ENCODE measurements at regions not wholly inside any gene's neighbourhood (a gene's known extent, or its start where the extent isn't known, plus 50 kb on each side); places are given as distances from the start of the nearest gene placed in this dataset.

- Mint-ChIP-seq H3K4me1 (no peaks in the 10 kb centered on the region), H3K36me3 (ENCODE audit: low read depth) (no peaks in the 10 kb centered on the region), H3K9me3 (ENCODE audit: low read depth) (peaks cover 4% of the 10 kb centered on the region), H3K4me3 (no peak overlapping the region), H3K27me3 (no peaks in the 10 kb centered on the region), H3K27ac (no peak overlapping the region)
- intact Hi-C loops (cut with DNase I, micrococcal nuclease): no loop called here
- ChIA-PET POLR2A (no interaction called here), CTCF (interaction anchor here (0.6 kb wide), 1 partner anchor 857 kb away, joined by 3 read pairs; no protein-coding TSS in a partner anchor)
- ATAC-seq (no peak), DNase-seq (no peak)
These were observed 270.3 kb upstream of the HS3ST1 start for GRCh38 chr4:11698846-11699590.

DNA sequence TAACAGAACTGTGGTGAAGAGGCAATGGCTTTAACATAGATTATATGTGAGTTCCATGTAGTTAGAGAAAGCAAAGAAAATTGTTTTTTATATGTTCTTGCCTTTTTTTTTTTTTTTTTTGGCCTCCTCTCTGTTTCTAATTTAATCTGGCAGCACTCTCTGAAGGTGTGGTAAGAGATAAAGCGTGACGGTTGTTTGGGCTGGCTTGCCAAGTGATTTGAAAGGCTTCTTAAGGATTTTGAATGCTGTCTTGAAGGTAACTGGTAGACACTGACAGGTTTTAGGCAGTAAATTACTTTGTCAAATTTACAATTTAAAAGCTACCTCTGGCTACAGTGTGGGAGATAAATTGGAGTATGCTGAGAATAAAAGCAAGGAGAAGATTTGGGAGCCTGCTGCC lies 269.3 kb upstream of the HS3ST1 start:
- no peaks in the 10 kb centered on the region for H3K36me3 Mint-ChIP-seq (ENCODE audit: low read depth)
- H3K4me3 Mint-ChIP-seq: no peak overlapping the region
- H3K27ac Mint-ChIP-seq: no peak overlapping the region
- peaks cover 2% of the 10 kb centered on the region for H3K27me3 Mint-ChIP-seq
- H3K4me1 Mint-ChIP-seq: no peaks in the 10 kb centered on the region
- intact Hi-C loops (cut with DNase I, micrococcal nuclease): no loop called here
- H3K9me3 Mint-ChIP-seq (ENCODE audit: low read depth): peaks cover 10% of the 10 kb centered on the region
- ChIA-PET POLR2A (no interaction called here), CTCF (interaction anchor here (0.7 kb wide), 1 partner anchor 25 kb away, joined by 3 read pairs; no protein-coding TSS in a partner anchor)
- DNase-seq (no peak), ATAC-seq (no peak)

DNA sequence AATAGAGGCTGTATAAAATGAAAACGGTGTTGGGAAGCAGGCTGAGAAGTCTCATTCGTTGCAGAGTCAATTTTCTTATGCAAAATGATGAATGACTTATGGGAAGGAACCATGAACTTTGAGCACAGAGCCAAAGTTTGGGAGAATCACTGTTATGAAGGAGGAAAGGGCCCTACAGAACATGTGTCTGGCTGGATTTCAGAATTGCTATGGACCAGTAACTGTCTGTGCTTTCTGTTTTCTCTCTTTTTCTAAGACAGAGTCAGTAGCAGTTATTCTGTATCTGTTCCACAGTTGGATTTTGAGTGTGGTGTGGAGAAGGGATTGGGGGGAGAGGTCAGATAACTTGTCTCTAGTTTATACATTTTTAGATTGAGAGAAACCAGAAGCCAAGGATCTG lies 265.0 kb upstream of the HS3ST1 start:
- Mint-ChIP-seq H3K4me1 (no peaks in the 10 kb centered on the region), H3K9me3 (ENCODE audit: low read depth) (peaks cover 10% of the 10 kb centered on the region), H3K27me3 (peaks cover 2% of the 10 kb centered on the region), H3K36me3 (ENCODE audit: low read depth) (no peaks in the 10 kb centered on the region), H3K4me3 (no peak overlapping the region), H3K27ac (no peak overlapping the region)
- ATAC-seq (no peak), DNase-seq (no peak)
- ChIA-PET POLR2A (no interaction called here), CTCF (interaction anchor here (0.6 kb wide), 1 partner anchor 8 kb away, joined by 4 read pairs; no protein-coding TSS in a partner anchor)
- intact Hi-C loops (cut with DNase I, micrococcal nuclease): no loop called here

- POLR2A ChIA-PET: no interaction called here
- no peak for ATAC-seq
- Mint-ChIP-seq H3K4me3 (no peak overlapping the region), H3K36me3 (ENCODE audit: low read depth) (no peaks in the 10 kb centered on the region), H3K27me3 (peaks cover 2% of the 10 kb centered on the region), H3K9me3 (ENCODE audit: low read depth) (peaks cover 10% of the 10 kb centered on the region), H3K4me1 (no peaks in the 10 kb centered on the region), H3K27ac (no peak overlapping the region)
- intact Hi-C loops (cut with DNase I, micrococcal nuclease): no loop called here
- no peak for DNase-seq
- CTCF ChIA-PET: no interaction called here
These were observed 262.5 kb upstream of the HS3ST1 start for GRCh38 chr4:11691236-11691635.

- Mint-ChIP-seq H3K4me1 (no peaks in the 10 kb centered on the region), H3K27ac (no peak overlapping the region), H3K4me3 (no peak overlapping the region), H3K27me3 (peaks cover 8% of the 10 kb centered on the region), H3K9me3 (ENCODE audit: low read depth) (no peaks in the 10 kb centered on the region), H3K36me3 (ENCODE audit: low read depth) (no peaks in the 10 kb centered on the region)
- intact Hi-C loops (cut with DNase I, micrococcal nuclease): no loop called here
- ATAC-seq: no peak
- ChIA-PET CTCF (no interaction called here), POLR2A (no interaction called here)
- DNase-seq: no peak
These were observed 259.0 kb upstream of the HS3ST1 start for GRCh38 chr4:11687727-11688126.

DNA sequence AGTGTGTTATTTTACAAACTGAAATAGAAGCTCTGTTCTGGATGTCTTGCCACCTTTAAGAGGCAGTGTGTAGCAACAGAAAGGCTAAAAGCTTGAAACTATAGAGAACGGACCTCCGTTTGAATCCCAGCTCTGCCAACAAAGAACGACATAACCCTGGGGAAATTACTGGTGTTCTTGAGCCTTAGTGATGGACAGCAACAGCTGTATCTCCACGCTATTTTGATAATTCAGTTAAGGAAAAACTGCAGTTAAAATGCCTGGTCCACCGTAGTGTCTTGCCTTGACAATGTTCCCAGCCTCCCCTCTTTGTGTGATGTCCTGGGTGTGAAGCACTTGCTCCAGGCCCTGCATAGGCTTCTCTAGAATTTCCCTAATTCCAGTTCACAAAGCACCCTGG lies 256.8 kb upstream of the HS3ST1 start:
- DNase-seq: no peak
- no peaks in the 10 kb centered on the region for H3K36me3 Mint-ChIP-seq (ENCODE audit: low read depth)
- H3K27ac Mint-ChIP-seq: no peak overlapping the region
- no peaks in the 10 kb centered on the region for H3K4me1 Mint-ChIP-seq
- intact Hi-C loops (cut with DNase I, micrococcal nuclease): no loop called here
- ChIA-PET CTCF (interaction anchor here (0.6 kb wide), 1 partner anchor 8 kb away, joined by 4 read pairs; no protein-coding TSS in a partner anchor), POLR2A (no interaction called here)
- ATAC-seq: no peak
- H3K9me3 Mint-ChIP-seq (ENCODE audit: low read depth): no peaks in the 10 kb centered on the region
- no peak overlapping the region for H3K4me3 Mint-ChIP-seq
- peaks cover 11% of the 10 kb centered on the region for H3K27me3 Mint-ChIP-seq

DNA sequence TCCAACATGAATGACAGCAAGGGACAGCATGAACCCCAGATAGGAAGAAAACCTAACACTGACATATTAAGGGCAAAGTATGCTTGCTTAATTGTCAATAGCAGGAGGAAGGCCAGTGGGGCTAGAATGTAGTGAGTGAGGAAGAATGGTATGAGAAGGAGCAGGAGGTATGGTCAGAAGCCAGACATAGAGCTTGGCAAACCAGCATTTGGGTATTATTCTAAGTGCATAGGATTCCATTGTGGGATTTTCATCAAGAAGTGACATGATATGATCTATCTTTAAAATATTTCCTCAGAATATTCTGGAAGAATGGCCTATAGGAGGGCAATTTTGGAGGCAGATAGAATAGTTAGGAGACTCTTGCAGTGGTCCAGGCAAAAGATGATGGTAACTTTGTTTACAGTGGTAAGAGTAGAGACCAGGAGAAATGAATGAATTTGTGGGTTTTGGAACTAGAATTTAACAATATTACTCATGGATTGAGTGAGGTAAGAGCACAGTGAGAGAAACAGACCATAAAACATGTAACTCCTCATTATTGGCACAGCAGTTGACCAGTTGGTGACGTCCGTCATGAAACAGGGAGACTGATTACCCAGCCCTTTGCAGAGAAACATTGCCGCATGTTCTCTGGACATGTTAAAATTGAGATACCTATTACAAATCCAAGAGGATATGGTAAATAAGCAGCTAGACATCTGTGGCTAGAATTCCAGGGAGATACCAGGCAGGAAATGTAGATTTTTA lies 246.5 kb upstream of the HS3ST1 start:
- no peaks in the 10 kb centered on the region for H3K36me3 Mint-ChIP-seq (ENCODE audit: low read depth)
- no peaks in the 10 kb centered on the region for H3K9me3 Mint-ChIP-seq (ENCODE audit: low read depth)
- intact Hi-C loops (cut with DNase I, micrococcal nuclease): no loop called here
- H3K27me3 Mint-ChIP-seq: peaks cover 5% of the 10 kb centered on the region
- no peak overlapping the region for H3K27ac Mint-ChIP-seq
- no peak for DNase-seq
- H3K4me1 Mint-ChIP-seq: no peaks in the 10 kb centered on the region
- POLR2A ChIA-PET: no interaction called here
- no peak overlapping the region for H3K4me3 Mint-ChIP-seq
- no peak for ATAC-seq
- CTCF ChIA-PET: no interaction called here

DNA sequence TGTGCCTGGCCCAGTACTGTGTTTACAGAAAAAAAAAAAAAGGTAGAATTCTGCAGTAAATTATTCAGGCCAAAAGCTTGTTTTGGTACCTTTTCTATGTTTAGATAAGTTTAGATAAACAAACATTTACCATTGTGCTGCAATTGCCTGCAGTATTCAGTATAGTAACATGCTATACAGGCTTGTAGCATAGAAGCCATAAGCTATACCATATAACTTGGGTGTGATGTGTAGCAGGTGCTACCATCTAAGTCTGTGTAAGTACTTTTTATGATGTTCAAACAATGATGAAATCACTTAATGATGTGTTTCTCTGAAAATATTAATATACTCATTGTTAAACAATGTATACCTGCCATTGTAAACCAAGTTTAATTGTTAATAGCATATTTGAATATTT lies 241.6 kb upstream of the HS3ST1 start:
- no peaks in the 10 kb centered on the region for H3K27me3 Mint-ChIP-seq
- no peak overlapping the region for H3K4me3 Mint-ChIP-seq
- no peak overlapping the region for H3K27ac Mint-ChIP-seq
- POLR2A ChIA-PET: no interaction called here
- DNase-seq: no peak
- H3K4me1 Mint-ChIP-seq: no peaks in the 10 kb centered on the region
- intact Hi-C loops (cut with DNase I, micrococcal nuclease): no loop called here
- no peaks in the 10 kb centered on the region for H3K9me3 Mint-ChIP-seq (ENCODE audit: low read depth)
- CTCF ChIA-PET: no interaction called here
- H3K36me3 Mint-ChIP-seq (ENCODE audit: low read depth): no peaks in the 10 kb centered on the region
- no peak for ATAC-seq

GRCh38 chr4:11669156-11669555 lies 240.5 kb upstream of the HS3ST1 start:
- intact Hi-C loops (cut with DNase I, micrococcal nuclease): no loop called here
- ChIA-PET POLR2A (no interaction called here), CTCF (no interaction called here)
- H3K4me3 Mint-ChIP-seq: no peak overlapping the region
- H3K27ac Mint-ChIP-seq: no peak overlapping the region
- H3K36me3 Mint-ChIP-seq (ENCODE audit: low read depth): no peaks in the 10 kb centered on the region
- DNase-seq (no peak), ATAC-seq (no peak)
- H3K27me3 Mint-ChIP-seq: no peaks in the 10 kb centered on the region
- no peaks in the 10 kb centered on the region for H3K4me1 Mint-ChIP-seq
- H3K9me3 Mint-ChIP-seq (ENCODE audit: low read depth): no peaks in the 10 kb centered on the region

DNA sequence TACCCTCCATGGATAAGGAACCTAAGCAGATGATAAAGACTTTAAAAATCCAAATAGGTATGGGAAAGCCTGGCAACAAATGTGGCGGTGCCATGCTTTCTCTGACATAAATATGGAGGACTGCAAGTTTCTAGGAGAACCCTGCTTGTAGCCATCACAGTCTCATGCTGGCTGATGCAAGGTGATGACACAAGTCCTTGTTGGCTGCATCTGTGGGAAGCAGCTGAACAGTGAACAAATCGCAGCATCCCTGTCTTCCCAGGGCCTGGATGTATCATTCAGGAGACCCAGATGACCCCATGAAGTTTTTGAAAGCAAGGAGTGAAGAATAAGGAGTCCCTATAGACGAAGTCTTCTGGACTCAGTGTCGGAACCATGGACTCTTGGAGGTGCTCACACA lies 234.4 kb upstream of the HS3ST1 start:
- CTCF ChIA-PET: no interaction called here
- no peak for DNase-seq
- H3K27me3 Mint-ChIP-seq: no peaks in the 10 kb centered on the region

DNA sequence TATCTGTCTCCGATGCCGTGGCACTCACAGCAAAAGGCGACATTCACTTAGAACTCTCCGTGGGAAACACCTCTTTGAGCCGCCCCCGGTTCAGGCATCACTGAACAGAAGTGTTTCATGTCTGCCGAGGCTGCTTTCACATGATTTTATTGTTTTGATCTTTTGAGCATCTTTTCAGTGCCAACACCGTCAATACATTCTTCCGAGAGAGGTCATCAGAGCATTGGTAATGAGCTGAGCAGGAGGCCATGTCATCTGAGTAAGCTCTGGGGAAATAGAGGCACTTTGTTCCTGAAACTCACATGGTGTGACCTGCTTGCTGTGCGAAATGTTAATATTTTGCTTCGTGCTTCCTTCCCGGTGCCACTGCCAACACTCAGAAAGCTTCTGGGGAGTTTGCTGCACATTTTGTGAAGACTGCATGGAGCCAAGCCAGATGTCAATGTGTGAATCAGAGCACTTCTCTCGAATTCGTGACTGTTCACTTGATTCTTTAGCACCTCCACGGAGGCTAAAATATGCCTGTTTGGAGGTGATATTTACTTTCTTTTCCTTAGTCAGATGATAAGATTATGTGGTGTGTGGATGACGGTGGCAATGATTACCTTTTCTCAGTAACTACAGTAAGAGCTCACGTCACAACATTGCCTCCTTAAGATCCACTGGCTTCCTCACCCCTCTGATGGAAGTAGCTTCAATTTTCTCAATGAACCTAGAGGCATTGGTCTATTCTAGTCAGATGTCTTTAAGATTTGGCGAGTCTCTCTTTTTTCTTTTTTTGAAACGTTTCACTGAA lies 222.3 kb upstream of the HS3ST1 start:
- ATAC-seq: no peak
- intact Hi-C loops (cut with DNase I, micrococcal nuclease): no loop called here
- Mint-ChIP-seq H3K27ac (no peak overlapping the region), H3K4me1 (peaks cover 5% of the 10 kb centered on the region), H3K27me3 (peaks cover 18% of the 10 kb centered on the region), H3K4me3 (no peak overlapping the region), H3K36me3 (ENCODE audit: low read depth) (no peaks in the 10 kb centered on the region), H3K9me3 (ENCODE audit: low read depth) (no peaks in the 10 kb centered on the region)
- ChIA-PET CTCF (no interaction called here), POLR2A (no interaction called here)
- DNase-seq: peak; percentile 24

More for the DNA sequence above, 234.4 kb upstream of the HS3ST1 start:
- intact Hi-C loops (cut with DNase I, micrococcal nuclease): no loop called here
- H3K4me3 Mint-ChIP-seq: no peak overlapping the region
- no peak for ATAC-seq
- no peaks in the 10 kb centered on the region for H3K36me3 Mint-ChIP-seq (ENCODE audit: low read depth)
- POLR2A ChIA-PET: no interaction called here
- H3K9me3 Mint-ChIP-seq (ENCODE audit: low read depth): no peaks in the 10 kb centered on the region
- H3K27ac Mint-ChIP-seq: no peak overlapping the region
- H3K4me1 Mint-ChIP-seq: no peaks in the 10 kb centered on the region

GRCh38 chr4:11647433-11647832 lies 218.7 kb upstream of the HS3ST1 start:
- H3K36me3 Mint-ChIP-seq (ENCODE audit: low read depth): no peaks in the 10 kb centered on the region
- H3K9me3 Mint-ChIP-seq (ENCODE audit: low read depth): no peaks in the 10 kb centered on the region
- no peak for ATAC-seq
- H3K27me3 Mint-ChIP-seq: peaks cover 20% of the 10 kb centered on the region
- peaks cover 5% of the 10 kb centered on the region for H3K4me1 Mint-ChIP-seq
- no peak for DNase-seq
- intact Hi-C loops (cut with DNase I, micrococcal nuclease): no loop called here
- no peak overlapping the region for H3K4me3 Mint-ChIP-seq
- POLR2A ChIA-PET: no interaction called here
- no peak overlapping the region for H3K27ac Mint-ChIP-seq
- CTCF ChIA-PET: no interaction called here

Data from activated CD4-positive, alpha-beta T cell treated with anti-CD3 and anti-CD28 coated beads for 36 hours (primary cell).